ENCODE measurements at regions not wholly inside any gene's neighbourhood (a gene's known extent, or its start where the extent isn't known, plus 50 kb on each side); places are given as distances from the start of the nearest gene placed in this dataset.

- ChIA-PET POLR2A (no interaction called here), CTCF (no interaction called here)
- Histone ChIP-seq H3K4me2 (ENCODE audit: insufficient read depth, low read length) (no peak overlapping the region), H3K27ac (ENCODE audit: insufficient read depth, low read depth, low read length) (no peak overlapping the region), H3K9me1 (replicated peaks; ENCODE audit: control insufficient read depth, extremely low read depth, insufficient read depth, low read length) (no peaks in the 10 kb centered on the region), H4K20me1 (replicated peaks; ENCODE audit: control insufficient read depth, extremely low read depth, insufficient read depth, low read length) (no peaks in the 10 kb centered on the region), H2AFZ (ENCODE audit: low read depth, low read length) (no peak overlapping the region), H3K9me3 (replicated peaks; ENCODE audit: control insufficient read depth, insufficient read depth, low read length) (no peaks in the 10 kb centered on the region), H3K4me3 (replicated peaks in 1 of 3; ENCODE audit: insufficient read depth in 1 of 3, low read depth in 1 of 3, low read length in 3 of 3) (no peak overlapping the region), H3K36me3 (ENCODE audit: control insufficient read depth in 2 of 2, extremely low read depth in 1 of 2, insufficient read depth in 2 of 2, low read length in 2 of 2) (no peaks in the 10 kb centered on the region), H3K79me2 (ENCODE audit: control insufficient read depth, insufficient read depth, low read length) (no peaks in the 10 kb centered on the region), H3K27me3 (ENCODE audit: control insufficient read depth in 2 of 2, insufficient read depth in 2 of 2, low read length in 2 of 2) (no peaks in the 10 kb centered on the region), H3K9ac (replicated peaks; ENCODE audit: extremely low read depth, insufficient read depth, low read length) (no peak overlapping the region), H3K4me1 (ENCODE audit: control insufficient read depth, extremely low read depth, insufficient read depth, low read length) (no peaks in the 10 kb centered on the region)
- TF ChIP-seq JUN (IDR thresholded peaks at IDR 0.05; ENCODE audit: borderline replicate concordance, insufficient read depth, insufficient read length, low read depth) (no peak), POLR2AphosphoS5 (IDR thresholded peaks at IDR 0.05; ENCODE audit: insufficient read depth, low read depth, low read length) (no peak), FOS (IDR thresholded peaks at IDR 0.05; ENCODE audit: borderline replicate concordance, insufficient read depth, low read length) (no peak), MYC (IDR thresholded peaks at IDR 0.05; ENCODE audit: low read depth, low read length) (no peak), GATA2 (IDR thresholded peaks at IDR 0.05; ENCODE audit: insufficient read depth, insufficient read length, low read depth, low read length) (no peak)
- BruUV-seq (replicated peaks): no TSS peak
- no peak for DNase-seq (ENCODE audit: low read depth, low spot score)
- intact Hi-C loops (cut with micrococcal nuclease): no loop called here
- no peak for FAIRE-seq
- dilution Hi-C loops (cut with MboI; ENCODE audit: extremely low pct_ligation_motif_present, low sequenced_read_pairs): no loop called here
Measured at GRCh38 chr11:127224276-127224675, 223.7 kb upstream of the KIRREL3 start.

GRCh38 chr11:127223633-127224032 is 223.1 kb upstream of the KIRREL3 start:
- dilution Hi-C loops (cut with MboI; ENCODE audit: extremely low pct_ligation_motif_present, low sequenced_read_pairs): no loop called here
- BruUV-seq (replicated peaks): no TSS peak
- Histone ChIP-seq H3K4me2 (ENCODE audit: insufficient read depth, low read length) (no peak overlapping the region), H3K27ac (ENCODE audit: insufficient read depth, low read depth, low read length) (no peak overlapping the region), H3K36me3 (ENCODE audit: control insufficient read depth in 2 of 2, extremely low read depth in 1 of 2, insufficient read depth in 2 of 2, low read length in 2 of 2) (no peaks in the 10 kb centered on the region), H3K79me2 (ENCODE audit: control insufficient read depth, insufficient read depth, low read length) (no peaks in the 10 kb centered on the region), H2AFZ (ENCODE audit: low read depth, low read length) (no peak overlapping the region), H3K9ac (replicated peaks; ENCODE audit: extremely low read depth, insufficient read depth, low read length) (no peak overlapping the region), H4K20me1 (replicated peaks; ENCODE audit: control insufficient read depth, extremely low read depth, insufficient read depth, low read length) (no peaks in the 10 kb centered on the region), H3K4me1 (ENCODE audit: control insufficient read depth, extremely low read depth, insufficient read depth, low read length) (no peaks in the 10 kb centered on the region), H3K9me3 (replicated peaks; ENCODE audit: control insufficient read depth, insufficient read depth, low read length) (no peaks in the 10 kb centered on the region), H3K9me1 (replicated peaks; ENCODE audit: control insufficient read depth, extremely low read depth, insufficient read depth, low read length) (no peaks in the 10 kb centered on the region), H3K4me3 (replicated peaks in 1 of 3; ENCODE audit: insufficient read depth in 1 of 3, low read depth in 1 of 3, low read length in 3 of 3) (no peak overlapping the region), H3K27me3 (ENCODE audit: control insufficient read depth in 2 of 2, insufficient read depth in 2 of 2, low read length in 2 of 2) (no peaks in the 10 kb centered on the region)
- DNase-seq (ENCODE audit: low read depth, low spot score): no peak
- TF ChIP-seq GATA2 (IDR thresholded peaks at IDR 0.05; ENCODE audit: insufficient read depth, insufficient read length, low read depth, low read length): no peak
- ChIA-PET POLR2A (no interaction called here), CTCF (interaction anchor here (0.6 kb wide), 1 partner anchor 20 kb away, joined by 3 read pairs; no protein-coding TSS in a partner anchor)
- FAIRE-seq: no peak
- intact Hi-C loops (cut with micrococcal nuclease): no loop called here

Measured in endothelial cell of umbilical vein (primary cell).